Stomach (tissue), 8 donors: ENCODE measurements at regions not wholly inside any gene's neighbourhood (a gene's known extent, or its start where the extent isn't known, plus 50 kb on each side); places are given as distances from the start of the nearest gene placed in this dataset.

Experiments used
- DNase-seq, 2 donors: peaks; one replicate each; pipeline versions ENCODE4 v3.0.0 to v3.0.0-alpha.2; 2013 to 2019
- H3K27ac ChIP-seq, 5 donors: fragments of 200-600 bp in 4 of 5; sonication (generic) in 4 of 5; one replicate each; pipeline ENCODE4 v1.5.1; 2013 to 2019; ENCODE audit warnings: mild to moderate bottlenecking in 1 of 5, moderate library complexity in 1 of 5
- H3K27me3 ChIP-seq, 3 donors: fragments of 200-600 bp; sonication (generic); one replicate each; pipeline ENCODE4 v1.5.1; 2017 to 2019; ENCODE audit warnings: mixed run types in 1 of 3
- H3K36me3 ChIP-seq, 4 donors: fragments of 200-600 bp; sonication (generic); 1 replicate in 3 of 4; 2 replicates in 1 of 4; pipeline ENCODE4 v1.5.1; 2016 to 2019
- H3K4me1 ChIP-seq, 4 donors: fragments of 200-600 bp; sonication (generic); one replicate each; pipeline ENCODE4 v1.5.1; 2016 to 2019
- H3K4me3 ChIP-seq, 4 donors: fragments of 200-600 bp; sonication (generic) in 3 of 4; one replicate each; pipeline ENCODE4 v1.5.1; 2016 to 2019; ENCODE audit warnings: mild to moderate bottlenecking in 1 of 4
- H3K9me3 ChIP-seq, 4 donors: fragments of 200-600 bp; sonication (generic); one replicate each; pipeline ENCODE4 v1.5.1; 2016 to 2019
- EP300 ChIP-seq: sonication (generic); formaldehyde crosslinking; IDR thresholded peaks from one replicate; pipeline ENCODE4 v1.6.1; 2017; ENCODE audit warnings: antibody characterized with exemption
- POLR2A ChIP-seq, 4 donors: fragments of 450-650 bp; IDR thresholded peaks; one replicate each; pipeline ENCODE4 v1.6.1; 2016; ENCODE audit warnings: antibody characterized with exemption in 4 of 4, control low read depth in 2 of 4, mild to moderate bottlenecking in 1 of 4, moderate library complexity in 1 of 4
- POLR2AphosphoS5 ChIP-seq, 3 donors: sonication (generic); formaldehyde crosslinking; IDR thresholded peaks; one replicate each; pipeline ENCODE4 v1.6.1; 2016; ENCODE audit warnings: antibody characterized with exemption in 3 of 3
- WGBS, 5 donors: extraction: QIAGEN DNeasy Blood & Tissue Kit in 3 of 5; methylation state at CpG; one replicate each; pipeline versions ENCODE4 v1.1.5 to v1.1.7; 2013 to 2018; 5-methylcytosine and 5-hydroxymethylcytosine counted together
- intact Hi-C: fragments of 100-400 bp; cut with DNase I; formaldehyde crosslinking; loops from one replicate; pipeline ENCODE4 v1.15.1; 2023; ENCODE audit warnings: low total_unique reads
- TF ChIP-seq, protein P1 (sequence below), 7 experiments: fragments of 450-650 bp in 4 of 7; fragments of 200-600 bp in 3 of 7; sonication (generic) in 3 of 7; IDR thresholded peaks; one replicate each; pipeline ENCODE4 v1.5.1; 2016 to 2019; ENCODE audit warnings: antibody characterized with exemption in 7 of 7, control low read depth in 2 of 7, mild to moderate bottlenecking in 1 of 7
- donor health status: healthy with polysubstance abuse.
- donor health status: Bipolar disorder and iron deficiency.
- donor health status: healthy.

DNA sequence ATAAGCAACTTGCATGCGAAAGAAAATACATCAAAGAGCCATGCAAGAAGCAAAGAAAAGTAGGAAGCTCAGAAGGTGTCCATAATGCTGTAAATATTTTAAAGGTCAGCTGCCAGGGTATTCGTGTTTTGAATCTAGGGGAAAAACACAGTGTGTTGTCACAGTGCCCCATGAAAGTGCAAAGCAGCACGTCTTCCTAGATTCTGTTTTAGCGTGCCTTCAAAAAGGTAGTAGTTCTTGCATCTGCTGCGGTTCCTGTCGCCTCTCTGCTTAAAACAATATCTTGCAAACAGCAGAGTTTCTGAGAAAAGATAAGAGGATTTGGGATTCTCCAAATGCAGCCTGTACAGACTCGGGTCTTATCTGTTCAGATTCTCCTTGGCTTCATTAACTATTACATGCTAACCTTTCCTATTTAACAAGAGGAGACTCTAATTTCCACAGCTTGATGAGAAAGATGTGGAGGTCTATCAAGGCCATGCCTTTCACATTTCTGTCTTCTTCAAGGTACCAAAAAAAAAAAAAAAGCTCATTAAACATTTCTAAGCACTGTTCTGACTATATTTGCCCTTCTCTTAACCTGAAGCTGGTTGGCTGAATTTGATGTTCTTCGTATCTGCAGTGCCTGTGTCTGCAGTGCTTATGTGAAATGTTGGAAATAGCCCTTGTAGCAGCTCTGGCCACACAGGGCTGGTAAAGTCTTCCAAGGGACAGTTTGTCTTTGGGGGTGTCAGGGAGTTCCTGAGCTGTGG, 297.5 kb downstream of the ADGB start:
- WGBS, 5 donors = 74 to 80% (median 78%) methylated on average over 8 of the region's 8 CpGs
- Histone ChIP-seq H3K27me3 (no peaks in the 10 kb centered on the region), H3K27ac (no peak overlapping the region), H3K9me3 (no peaks in the 10 kb centered on the region), H3K36me3 (no peaks in the 10 kb centered on the region), H3K4me1 (no peaks in the 10 kb centered on the region), H3K4me3 (no peak overlapping the region)
- DNase-seq = no peak
- intact Hi-C loops = no loop called here
- TF ChIP-seq POLR2A (IDR thresholded peaks at IDR 0.05) = no peak
- TF ChIP-seq POLR2AphosphoS5 (IDR thresholded peaks at IDR 0.05) = no peak
- TF ChIP-seq EP300 = no peak
- TF ChIP-seq, protein P1, sequence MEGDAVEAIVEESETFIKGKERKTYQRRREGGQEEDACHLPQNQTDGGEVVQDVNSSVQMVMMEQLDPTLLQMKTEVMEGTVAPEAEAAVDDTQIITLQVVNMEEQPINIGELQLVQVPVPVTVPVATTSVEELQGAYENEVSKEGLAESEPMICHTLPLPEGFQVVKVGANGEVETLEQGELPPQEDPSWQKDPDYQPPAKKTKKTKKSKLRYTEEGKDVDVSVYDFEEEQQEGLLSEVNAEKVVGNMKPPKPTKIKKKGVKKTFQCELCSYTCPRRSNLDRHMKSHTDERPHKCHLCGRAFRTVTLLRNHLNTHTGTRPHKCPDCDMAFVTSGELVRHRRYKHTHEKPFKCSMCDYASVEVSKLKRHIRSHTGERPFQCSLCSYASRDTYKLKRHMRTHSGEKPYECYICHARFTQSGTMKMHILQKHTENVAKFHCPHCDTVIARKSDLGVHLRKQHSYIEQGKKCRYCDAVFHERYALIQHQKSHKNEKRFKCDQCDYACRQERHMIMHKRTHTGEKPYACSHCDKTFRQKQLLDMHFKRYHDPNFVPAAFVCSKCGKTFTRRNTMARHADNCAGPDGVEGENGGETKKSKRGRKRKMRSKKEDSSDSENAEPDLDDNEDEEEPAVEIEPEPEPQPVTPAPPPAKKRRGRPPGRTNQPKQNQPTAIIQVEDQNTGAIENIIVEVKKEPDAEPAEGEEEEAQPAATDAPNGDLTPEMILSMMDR (IDR thresholded peaks at IDR 0.05) = no peak

DNA sequence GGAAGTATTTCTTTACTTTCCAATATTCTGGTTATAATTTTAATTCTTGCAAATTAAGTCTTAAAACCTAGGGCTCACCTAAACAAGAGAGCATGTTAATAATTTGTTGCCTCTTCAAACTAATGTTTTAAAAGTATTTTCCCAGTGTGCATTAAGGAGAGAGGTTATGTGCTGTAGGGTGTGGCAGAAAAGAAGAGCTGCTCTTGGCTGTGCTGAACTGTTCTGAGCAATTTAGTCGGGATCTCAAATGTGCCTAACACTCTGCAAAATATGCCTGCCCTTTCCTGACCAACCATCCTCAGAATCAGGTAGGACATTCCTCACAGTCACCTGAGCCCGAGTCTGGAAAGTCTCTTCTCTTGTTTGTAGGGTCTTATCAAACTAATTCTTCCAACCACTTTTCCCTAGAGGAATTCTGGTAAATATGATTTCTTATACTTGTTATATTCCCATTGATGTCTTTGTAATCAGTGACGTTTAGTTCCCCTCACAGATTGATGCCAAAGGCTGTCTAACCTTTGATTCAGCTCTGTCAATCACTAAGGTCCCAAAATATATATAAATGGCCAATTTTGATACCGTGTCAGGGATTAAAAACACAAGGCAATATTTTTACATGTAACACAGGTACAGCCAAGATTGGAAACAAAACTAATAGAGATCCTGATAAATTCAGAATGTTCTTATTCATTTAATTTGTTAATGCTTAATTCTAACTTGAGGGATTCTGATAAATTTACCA, 298.4 kb downstream of the ADGB start:
- no peak overlapping the region for H3K4me3 ChIP-seq
- intact Hi-C loops = no loop called here
- no peaks in the 10 kb centered on the region for H3K27me3 ChIP-seq
- DNase-seq = no peak
- H3K4me1 ChIP-seq = no peaks in the 10 kb centered on the region
- no peaks in the 10 kb centered on the region for H3K36me3 ChIP-seq
- 62 to 72% (median 68%) methylated on average over 4 of the region's 4 CpGs for WGBS, 5 donors
- H3K27ac ChIP-seq = no peak overlapping the region
- TF ChIP-seq POLR2A (IDR thresholded peaks at IDR 0.05) = no peak
- no peak for TF ChIP-seq EP300
- TF ChIP-seq, protein P1 (IDR thresholded peaks at IDR 0.05) = no peak
- no peak for TF ChIP-seq POLR2AphosphoS5 (IDR thresholded peaks at IDR 0.05)
- no peaks in the 10 kb centered on the region for H3K9me3 ChIP-seq

- H3K27ac ChIP-seq = no peak overlapping the region
- no peak for TF ChIP-seq EP300
- TF ChIP-seq POLR2AphosphoS5 (IDR thresholded peaks at IDR 0.05) = no peak
- TF ChIP-seq, protein P1 (IDR thresholded peaks at IDR 0.05) = no peak
- no peak for TF ChIP-seq POLR2A (IDR thresholded peaks at IDR 0.05)
- no peak overlapping the region for H3K4me3 ChIP-seq
- no peaks in the 10 kb centered on the region for H3K9me3 ChIP-seq
- intact Hi-C loops = no loop called here
- H3K27me3 ChIP-seq = no peaks in the 10 kb centered on the region
- H3K36me3 ChIP-seq = no peaks in the 10 kb centered on the region
- H3K4me1 ChIP-seq = peaks cover 0 to 4% (median 0%) of the 10 kb centered on the region in 4 donors
- no peak for DNase-seq
- 72 to 84% (median 77%) methylated on average over 6 of the region's 6 CpGs for WGBS, 5 donors
Measured at GRCh38 chr6:146898069-146898887, 299.5 kb downstream of the ADGB start.

- WGBS, 5 donors = 83 to 89% (median 85%) methylated on average over 3 of the region's 3 CpGs
- no peak overlapping the region for H3K4me3 ChIP-seq
- DNase-seq = no peak
- no peaks in the 10 kb centered on the region for H3K27me3 ChIP-seq
- H3K27ac ChIP-seq = no peak overlapping the region
- H3K36me3 ChIP-seq = no peaks in the 10 kb centered on the region
- peaks cover 0 to 4% (median 0%) of the 10 kb centered on the region in 4 donors for H3K4me1 ChIP-seq
- H3K9me3 ChIP-seq = no peaks in the 10 kb centered on the region
- intact Hi-C loops = no loop called here
- TF ChIP-seq POLR2AphosphoS5 (IDR thresholded peaks at IDR 0.05) (no peak), EP300 (no peak), POLR2A (IDR thresholded peaks at IDR 0.05) (no peak)
- TF ChIP-seq, protein P1 (IDR thresholded peaks at IDR 0.05) = no peak
Measured at GRCh38 chr6:146898888-146899227, 300.1 kb downstream of the ADGB start.
